Smooth muscle cell (in vitro differentiated cells): ENCODE measurements at regions not wholly inside any gene's neighbourhood (a gene's known extent, or its start where the extent isn't known, plus 50 kb on each side); places are given as distances from the start of the nearest gene placed in this dataset.

Experiments
- DNase-seq: peaks from one replicate; lab custom pipeline; 2025; ENCODE audit not compliant: unreplicated experiment; lab: John Stamatoyannopoulos, UW
- H2AFZ ChIP-seq: fragments of 200-600 bp; sonication (generic); 2 replicates; pipeline ENCODE4 v1.6.0; 2016; ENCODE audit warnings: antibody characterized with exemption, low read depth, mild to moderate bottlenecking
- H3F3A ChIP-seq: fragments of 200-600 bp; sonication (generic); 2 replicates; pipeline ENCODE4 v1.6.0; 2017; ENCODE audit warnings: antibody characterized with exemption, low read depth
- H3K27ac ChIP-seq: fragments of 200-600 bp; sonication (generic); 2 replicates; pipeline ENCODE4 v1.5.1; 2016; ENCODE audit warnings: low read depth, mild to moderate bottlenecking
- H3K27me3 ChIP-seq: fragments of 200-600 bp; sonication (generic); 2 replicates; pipeline ENCODE4 v1.6.1; 2016; ENCODE audit warnings: low read depth, mild to moderate bottlenecking
- H3K36me3 ChIP-seq: fragments of 200-600 bp; sonication (generic); 2 replicates; pipeline ENCODE4 v1.5.1; 2016; ENCODE audit warnings: low read depth
- H3K4me1 ChIP-seq: fragments of 200-600 bp; sonication (generic); 2 replicates; pipeline ENCODE4 v1.5.1; 2016; ENCODE audit warnings: low read depth
- H3K4me2 ChIP-seq: fragments of 200-600 bp; sonication (generic); 2 replicates; pipeline ENCODE4 v1.6.0; 2016; ENCODE audit warnings: mild to moderate bottlenecking
- H3K4me3 ChIP-seq: fragments of 200-600 bp; sonication (generic); 2 replicates; pipeline ENCODE4 v1.5.1; 2016; ENCODE audit warnings: mild to moderate bottlenecking
- H3K79me2 ChIP-seq: fragments of 200-600 bp; sonication (generic); 2 replicates; pipeline ENCODE4 v1.6.0; 2016; ENCODE audit warnings: low read depth, mild to moderate bottlenecking
- H3K9ac ChIP-seq: fragments of 200-600 bp; sonication (generic); 2 replicates; pipeline ENCODE4 v1.6.0; 2016; ENCODE audit warnings: low read depth
- H3K9me3 ChIP-seq: fragments of 200-600 bp; sonication (generic); replicated peaks from 2 replicates; pipeline ENCODE4 v1.5.1; 2016; ENCODE audit warnings: low read depth
- H4K20me1 ChIP-seq: fragments of 200-600 bp; sonication (generic); 2 replicates; pipeline ENCODE4 v1.6.0; 2016; ENCODE audit warnings: low read depth
- WGBS: methylation state at CpG from one replicate; pipeline ENCODE4 v1.1.7; 2016; ENCODE audit warnings: low lambda C conversion rate; 5-methylcytosine and 5-hydroxymethylcytosine counted together
- TF ChIP-seq, protein P1 (sequence below): fragments of 200-600 bp; sonication (generic); IDR thresholded peaks from 2 replicates; pipeline ENCODE4 v1.5.1; 2017; ENCODE audit warnings: borderline replicate concordance, mild to moderate bottlenecking, antibody characterized with exemption; ENCODE audit not compliant: insufficient read depth, poor library complexity, severe bottlenecking

DNA sequence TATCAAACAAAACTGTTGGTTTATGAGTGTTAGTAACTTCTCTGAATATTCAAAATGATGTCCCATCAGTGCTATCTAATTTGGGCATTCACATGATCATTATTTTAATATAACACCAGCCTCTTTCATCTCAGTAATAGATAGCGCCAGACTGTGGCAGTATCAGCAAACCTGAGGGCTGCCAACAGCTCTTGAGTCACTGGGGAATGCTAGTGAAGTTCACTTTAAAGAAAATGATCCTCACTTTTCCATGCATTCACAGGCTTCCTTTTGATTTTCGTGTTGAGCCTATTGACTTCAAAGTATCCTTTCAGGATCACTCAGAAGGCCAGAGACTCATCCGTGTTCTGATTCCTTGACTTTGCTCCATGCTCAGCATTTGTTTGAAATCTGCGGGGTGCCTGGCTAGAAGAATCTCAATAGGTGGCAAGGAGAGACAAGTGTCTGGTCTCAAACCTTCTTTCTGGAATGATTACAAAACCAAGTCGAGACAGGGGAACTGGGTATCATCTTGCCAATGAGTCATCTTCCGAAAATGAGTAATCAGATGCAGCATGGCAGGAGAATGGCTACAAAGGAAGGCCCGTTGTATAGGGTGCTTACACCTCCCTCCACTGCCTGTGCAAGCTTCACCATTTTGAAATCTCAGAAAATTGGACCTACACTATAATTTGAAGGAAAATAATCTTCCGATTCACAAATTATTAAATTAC lies 509.1 kb downstream of the RASEF start:
- Histone ChIP-seq H3K27ac (no peak overlapping the region), H4K20me1 (no peaks in the 10 kb centered on the region), H3F3A (peaks cover 5% of the 10 kb centered on the region), H3K9me3 (no peaks in the 10 kb centered on the region), H3K27me3 (peaks cover 17% of the 10 kb centered on the region), H3K4me2 (no peak overlapping the region), H3K9ac (no peak overlapping the region), H3K36me3 (no peaks in the 10 kb centered on the region), H3K79me2 (no peaks in the 10 kb centered on the region), H3K4me1 (no peaks in the 10 kb centered on the region), H2AFZ (no peak overlapping the region), H3K4me3 (no peak overlapping the region)
- TF ChIP-seq, protein P1, sequence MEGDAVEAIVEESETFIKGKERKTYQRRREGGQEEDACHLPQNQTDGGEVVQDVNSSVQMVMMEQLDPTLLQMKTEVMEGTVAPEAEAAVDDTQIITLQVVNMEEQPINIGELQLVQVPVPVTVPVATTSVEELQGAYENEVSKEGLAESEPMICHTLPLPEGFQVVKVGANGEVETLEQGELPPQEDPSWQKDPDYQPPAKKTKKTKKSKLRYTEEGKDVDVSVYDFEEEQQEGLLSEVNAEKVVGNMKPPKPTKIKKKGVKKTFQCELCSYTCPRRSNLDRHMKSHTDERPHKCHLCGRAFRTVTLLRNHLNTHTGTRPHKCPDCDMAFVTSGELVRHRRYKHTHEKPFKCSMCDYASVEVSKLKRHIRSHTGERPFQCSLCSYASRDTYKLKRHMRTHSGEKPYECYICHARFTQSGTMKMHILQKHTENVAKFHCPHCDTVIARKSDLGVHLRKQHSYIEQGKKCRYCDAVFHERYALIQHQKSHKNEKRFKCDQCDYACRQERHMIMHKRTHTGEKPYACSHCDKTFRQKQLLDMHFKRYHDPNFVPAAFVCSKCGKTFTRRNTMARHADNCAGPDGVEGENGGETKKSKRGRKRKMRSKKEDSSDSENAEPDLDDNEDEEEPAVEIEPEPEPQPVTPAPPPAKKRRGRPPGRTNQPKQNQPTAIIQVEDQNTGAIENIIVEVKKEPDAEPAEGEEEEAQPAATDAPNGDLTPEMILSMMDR: no peak
- WGBS: 58% methylated on average over 8 of the region's 8 CpGs
- no peak for DNase-seq

DNA sequence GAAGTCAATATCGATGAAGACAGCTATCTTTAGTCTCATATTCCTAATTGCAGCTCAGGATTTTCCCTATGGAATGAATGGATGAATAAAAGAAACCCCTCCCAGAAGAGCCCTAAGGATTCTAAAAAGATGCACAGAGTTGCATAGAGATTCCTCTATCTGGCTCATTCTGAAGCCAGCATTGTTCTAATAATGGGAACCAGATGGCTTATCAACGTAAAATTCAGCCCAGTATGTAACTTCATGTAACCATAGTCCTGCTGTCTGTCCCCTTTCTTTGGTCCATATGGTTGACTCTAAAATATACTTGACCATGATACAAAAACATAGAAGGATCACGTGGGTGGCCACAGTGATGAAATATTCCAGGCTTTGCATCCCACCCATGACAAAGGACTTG lies 508.6 kb downstream of the RASEF start:
- Histone ChIP-seq H3K27ac (no peak overlapping the region), H2AFZ (no peak overlapping the region), H4K20me1 (no peaks in the 10 kb centered on the region), H3K4me2 (no peak overlapping the region), H3K4me1 (peaks cover 1% of the 10 kb centered on the region), H3K36me3 (no peaks in the 10 kb centered on the region), H3K4me3 (no peak overlapping the region), H3K9ac (no peak overlapping the region), H3K9me3 (no peaks in the 10 kb centered on the region), H3K27me3 (peaks cover 14% of the 10 kb centered on the region), H3F3A (peaks cover 5% of the 10 kb centered on the region), H3K79me2 (no peaks in the 10 kb centered on the region)
- DNase-seq: no peak
- TF ChIP-seq, protein P1: no peak
- WGBS: 78% methylated on average over 3 of the region's 3 CpGs

DNA sequence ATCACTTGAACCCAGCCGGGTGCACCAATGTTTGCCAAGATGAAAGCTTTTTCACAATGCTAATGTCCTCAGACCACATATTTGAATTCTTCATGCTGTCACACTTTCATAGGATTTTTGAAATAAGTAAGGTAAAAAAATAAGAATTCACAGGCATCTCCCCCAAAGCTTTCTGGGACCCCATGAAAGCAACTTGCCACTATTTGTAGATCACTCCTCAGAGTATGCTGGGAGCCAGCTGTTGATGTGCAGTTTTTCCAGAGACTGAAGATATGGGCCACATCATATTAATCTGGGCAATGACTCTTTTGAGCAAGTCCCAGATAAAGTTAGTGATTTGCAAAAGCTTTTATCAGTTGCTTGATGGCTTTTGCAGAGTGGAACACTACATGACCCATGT lies 507.9 kb downstream of the RASEF start:
- Histone ChIP-seq H3K9me3 (no peaks in the 10 kb centered on the region), H3F3A (peaks cover 5% of the 10 kb centered on the region), H4K20me1 (no peaks in the 10 kb centered on the region), H3K4me1 (peaks cover 3% of the 10 kb centered on the region), H3K4me3 (no peak overlapping the region), H3K79me2 (no peaks in the 10 kb centered on the region), H2AFZ (peak overlapping the region; percentile 33), H3K9ac (no peak overlapping the region), H3K36me3 (no peaks in the 10 kb centered on the region), H3K27me3 (peaks cover 7% of the 10 kb centered on the region), H3K27ac (no peak overlapping the region), H3K4me2 (no peak overlapping the region)
- 50% methylated on average over 1 of the region's 1 CpG for WGBS
- TF ChIP-seq, protein P1: no peak
- no peak for DNase-seq
